HG02623 (cell line): ENCODE measurements at regions not wholly inside any gene's neighbourhood (a gene's known extent, or its start where the extent isn't known, plus 50 kb on each side); places are given as distances from the start of the nearest gene placed in this dataset.

Experiments
- ATAC-seq: cut with Tn5 transposase; IDR thresholded peaks from one replicate; pipeline ENCODE4 v1.9.1; 2021; ENCODE audit warnings: moderate library complexity; ENCODE audit not compliant: unreplicated experiment

GRCh38 chr16:16867973-16868372 lies 489.0 kb downstream of the NPIPA7 start:
- ATAC-seq = no peak

GRCh38 chr16:16868727-16869126 lies 489.8 kb downstream of the NPIPA7 start:
- no peak for ATAC-seq

GRCh38 chr16:16869746-16870145 lies 490.8 kb downstream of the NPIPA7 start:
- ATAC-seq = no peak

- ATAC-seq = no peak
These were observed 492.3 kb downstream of the NPIPA7 start for GRCh38 chr16:16871196-16871595.

GRCh38 chr16:16877061-16877460 lies 498.1 kb downstream of the NPIPA7 start:
- ATAC-seq = no peak

- no peak for ATAC-seq
These were observed 500.8 kb downstream of the NPIPA7 start for GRCh38 chr16:16879567-16880251.

GRCh38 chr16:16881814-16882213 lies 502.9 kb downstream of the NPIPA7 start:
- ATAC-seq = no peak

- no peak for ATAC-seq
These were observed 503.8 kb downstream of the NPIPA7 start for GRCh38 chr16:16882766-16883165.

GRCh38 chr16:16884451-16884850 lies 505.5 kb downstream of the NPIPA7 start:
- ATAC-seq = no peak

GRCh38 chr16:16887193-16887592 lies 508.3 kb downstream of the NPIPA7 start:
- ATAC-seq = no peak

- ATAC-seq = no peak
These were observed 512.0 kb downstream of the NPIPA7 start for GRCh38 chr16:16890964-16891363.

GRCh38 chr16:16904601-16905000 lies 525.7 kb downstream of the NPIPA7 start:
- no peak for ATAC-seq

GRCh38 chr16:16905850-16906249 lies 526.9 kb downstream of the NPIPA7 start:
- no peak for ATAC-seq

GRCh38 chr16:16907089-16907488 lies 528.1 kb downstream of the NPIPA7 start:
- ATAC-seq = no peak

- no peak for ATAC-seq
These were observed 529.1 kb downstream of the NPIPA7 start for GRCh38 chr16:16908077-16908476.

GRCh38 chr16:16909126-16909525 lies 530.2 kb downstream of the NPIPA7 start:
- ATAC-seq = no peak

GRCh38 chr16:16910666-16911065 lies 531.7 kb downstream of the NPIPA7 start:
- no peak for ATAC-seq

- no peak for ATAC-seq
These were observed 536.8 kb downstream of the NPIPA7 start for GRCh38 chr16:16915771-16916170.

GRCh38 chr16:16917191-16917785 lies 538.3 kb downstream of the NPIPA7 start:
- ATAC-seq = no peak

GRCh38 chr16:16923479-16923878 lies 544.5 kb downstream of the NPIPA7 start:
- ATAC-seq = no peak

- no peak for ATAC-seq
These were observed 545.7 kb downstream of the NPIPA7 start for GRCh38 chr16:16924613-16925012.

- ATAC-seq = no peak
These were observed 545.3 kb downstream of the XYLT1 start for GRCh38 chr16:16925432-16925831.
